Breast epithelium (tissue), 3 donors: ENCODE measurements at regions not wholly inside any gene's neighbourhood (a gene's known extent, or its start where the extent isn't known, plus 50 kb on each side); places are given as distances from the start of the nearest gene placed in this dataset.

Experiments
- POLR2A ChIP-seq: fragments of 450-650 bp; IDR thresholded peaks from one replicate; pipeline ENCODE4 v1.6.1; 2016; ENCODE audit warnings: antibody characterized with exemption, mild to moderate bottlenecking, moderate library complexity
- POLR2AphosphoS5 ChIP-seq, 3 donors: sonication (generic); formaldehyde crosslinking; IDR thresholded peaks; one replicate each; pipeline ENCODE4 v1.6.1; 2017; ENCODE audit warnings: antibody characterized with exemption in 3 of 3
- TF ChIP-seq, protein P1 (sequence below), 3 donors: fragments of 450-650 bp; IDR thresholded peaks; one replicate each; pipeline ENCODE4 v1.5.1; 2016 to 2017; ENCODE audit warnings: antibody characterized with exemption in 3 of 3, mild to moderate bottlenecking in 3 of 3, moderate library complexity in 3 of 3

DNA sequence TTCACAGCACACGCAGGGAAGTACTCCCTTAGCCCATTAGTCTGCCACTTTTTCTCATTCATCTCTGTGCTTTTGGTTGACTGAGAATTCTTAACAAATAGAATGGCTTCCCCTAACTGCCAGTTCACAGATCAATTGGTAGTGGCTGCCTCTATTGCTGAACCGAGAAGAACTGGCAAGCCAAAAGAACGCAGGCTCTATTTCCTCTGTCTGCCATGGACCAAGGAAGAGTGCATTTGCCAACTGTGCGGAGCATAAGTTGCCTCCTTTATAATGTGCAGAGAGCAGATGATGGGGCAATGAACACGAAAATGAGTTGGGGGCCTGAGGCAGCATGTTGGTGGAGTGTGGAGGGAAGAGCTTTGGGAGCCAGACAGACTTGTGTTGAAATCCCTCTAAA lies 483.1 kb upstream of the CAMK1G start:
- TF ChIP-seq, protein P1, sequence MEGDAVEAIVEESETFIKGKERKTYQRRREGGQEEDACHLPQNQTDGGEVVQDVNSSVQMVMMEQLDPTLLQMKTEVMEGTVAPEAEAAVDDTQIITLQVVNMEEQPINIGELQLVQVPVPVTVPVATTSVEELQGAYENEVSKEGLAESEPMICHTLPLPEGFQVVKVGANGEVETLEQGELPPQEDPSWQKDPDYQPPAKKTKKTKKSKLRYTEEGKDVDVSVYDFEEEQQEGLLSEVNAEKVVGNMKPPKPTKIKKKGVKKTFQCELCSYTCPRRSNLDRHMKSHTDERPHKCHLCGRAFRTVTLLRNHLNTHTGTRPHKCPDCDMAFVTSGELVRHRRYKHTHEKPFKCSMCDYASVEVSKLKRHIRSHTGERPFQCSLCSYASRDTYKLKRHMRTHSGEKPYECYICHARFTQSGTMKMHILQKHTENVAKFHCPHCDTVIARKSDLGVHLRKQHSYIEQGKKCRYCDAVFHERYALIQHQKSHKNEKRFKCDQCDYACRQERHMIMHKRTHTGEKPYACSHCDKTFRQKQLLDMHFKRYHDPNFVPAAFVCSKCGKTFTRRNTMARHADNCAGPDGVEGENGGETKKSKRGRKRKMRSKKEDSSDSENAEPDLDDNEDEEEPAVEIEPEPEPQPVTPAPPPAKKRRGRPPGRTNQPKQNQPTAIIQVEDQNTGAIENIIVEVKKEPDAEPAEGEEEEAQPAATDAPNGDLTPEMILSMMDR (IDR thresholded peaks at IDR 0.05): no peak
- TF ChIP-seq POLR2A (no peak), POLR2AphosphoS5 (IDR thresholded peaks at IDR 0.05) (no peak)
